ENCODE measurements at regions not wholly inside any gene's neighbourhood (a gene's known extent, or its start where the extent isn't known, plus 50 kb on each side); places are given as distances from the start of the nearest gene placed in this dataset.

DNA sequence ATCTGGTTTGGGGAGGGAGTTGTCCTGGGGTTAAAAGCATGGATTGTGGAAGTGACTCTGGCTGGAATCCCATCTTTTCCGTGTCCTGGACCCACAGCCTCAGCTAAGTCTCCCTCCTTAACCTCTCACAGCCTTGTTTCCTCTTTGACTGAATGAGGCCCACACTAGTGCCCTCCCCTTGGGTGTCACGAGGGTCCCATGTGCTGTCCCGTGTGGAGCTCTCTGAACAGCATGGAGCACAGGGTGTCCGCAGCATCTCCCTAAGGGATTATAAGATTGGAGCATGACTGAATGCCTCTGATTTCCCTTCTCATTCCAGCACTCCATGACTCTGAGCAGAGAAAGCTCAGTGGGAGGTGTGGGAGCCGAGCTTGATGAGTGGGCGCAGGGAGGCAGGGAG, 182.5 kb downstream of the TEX29 start:
- no peak for TF ChIP-seq POLR2A (IDR thresholded peaks at IDR 0.05)
- no peak for TF ChIP-seq POLR2AphosphoS5 (IDR thresholded peaks at IDR 0.05)
- TF ChIP-seq, protein P1, sequence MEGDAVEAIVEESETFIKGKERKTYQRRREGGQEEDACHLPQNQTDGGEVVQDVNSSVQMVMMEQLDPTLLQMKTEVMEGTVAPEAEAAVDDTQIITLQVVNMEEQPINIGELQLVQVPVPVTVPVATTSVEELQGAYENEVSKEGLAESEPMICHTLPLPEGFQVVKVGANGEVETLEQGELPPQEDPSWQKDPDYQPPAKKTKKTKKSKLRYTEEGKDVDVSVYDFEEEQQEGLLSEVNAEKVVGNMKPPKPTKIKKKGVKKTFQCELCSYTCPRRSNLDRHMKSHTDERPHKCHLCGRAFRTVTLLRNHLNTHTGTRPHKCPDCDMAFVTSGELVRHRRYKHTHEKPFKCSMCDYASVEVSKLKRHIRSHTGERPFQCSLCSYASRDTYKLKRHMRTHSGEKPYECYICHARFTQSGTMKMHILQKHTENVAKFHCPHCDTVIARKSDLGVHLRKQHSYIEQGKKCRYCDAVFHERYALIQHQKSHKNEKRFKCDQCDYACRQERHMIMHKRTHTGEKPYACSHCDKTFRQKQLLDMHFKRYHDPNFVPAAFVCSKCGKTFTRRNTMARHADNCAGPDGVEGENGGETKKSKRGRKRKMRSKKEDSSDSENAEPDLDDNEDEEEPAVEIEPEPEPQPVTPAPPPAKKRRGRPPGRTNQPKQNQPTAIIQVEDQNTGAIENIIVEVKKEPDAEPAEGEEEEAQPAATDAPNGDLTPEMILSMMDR (IDR thresholded peaks at IDR 0.05): no peak

Measured in sigmoid colon (tissue), 4 donors.